Endothelial cell of umbilical vein (primary cell): ENCODE measurements at regions not wholly inside any gene's neighbourhood (a gene's known extent, or its start where the extent isn't known, plus 50 kb on each side); places are given as distances from the start of the nearest gene placed in this dataset.

Experiments used
- BruUV-seq: library from RNA; stranded (reverse); fragments of 400-500 nt; replicated peaks from 2 replicates; lab custom pipeline; 2021; lab: Mats Ljungman, UMichigan
- CTCF ChIA-PET: fragments of 300-600, 350-600 bp; sonication (Branson Sonifier 250); formaldehyde crosslinking; loops from one replicate; lab custom pipeline; 2021; ENCODE audit warnings: antibody characterized with exemption, inconsistent platforms; lab: Charles Lee
- POLR2A ChIA-PET: fragments of 300-600, 350-600 bp; sonication (Branson Sonifier 250); formaldehyde crosslinking; loops from one replicate; lab custom pipeline; 2021; ENCODE audit warnings: antibody characterized with exemption, inconsistent platforms; lab: Charles Lee
- DNase-seq: peaks from one replicate; pipeline ENCODE4 v3.0.0-alpha.2; 2011; ENCODE audit warnings: low read depth, low spot score
- FAIRE-seq: peaks from 2 replicates; lab custom pipeline; 2011; peaks lifted over from hg19 to GRCh38; lab: Jason Lieb, UNC
- H2AFZ ChIP-seq: 2 replicates; pipeline ENCODE4 v1.6.0; 2012; ENCODE audit warnings: low read depth, low read length, control low read depth, inconsistent platforms
- H3K27ac ChIP-seq: 2 replicates; pipeline ENCODE4 v1.5.1; 2011; ENCODE audit warnings: low read depth, mild to moderate bottlenecking, control low read depth, low read length, moderate library complexity; ENCODE audit not compliant: insufficient read depth
- H3K27me3 ChIP-seq, 2 experiments: 2 replicates each; pipeline versions ENCODE4 v1.6.0 to v1.6.1; 2011; ENCODE audit warnings: low read length in 2 of 2, mixed read lengths in 1 of 2; ENCODE audit not compliant: control insufficient read depth in 2 of 2, insufficient read depth in 2 of 2
- H3K36me3 ChIP-seq, 2 experiments: 2 replicates in 1 of 2; 3 replicates in 1 of 2; pipeline ENCODE4 v1.5.1; 2011; ENCODE audit warnings: low read length in 2 of 2, mild to moderate bottlenecking in 1 of 2, moderate library complexity in 1 of 2; ENCODE audit not compliant: control insufficient read depth in 2 of 2, insufficient read depth in 2 of 2; ENCODE audit errors: extremely low read depth in 1 of 2
- H3K4me1 ChIP-seq: 3 replicates; pipeline ENCODE4 v1.5.1; 2011; ENCODE audit warnings: mild to moderate bottlenecking, low read length; ENCODE audit not compliant: control insufficient read depth, insufficient read depth; ENCODE audit errors: extremely low read depth
- H3K4me2 ChIP-seq: 2 replicates; pipeline ENCODE4 v1.6.1; 2011; ENCODE audit warnings: low read length, control low read depth, mixed read lengths; ENCODE audit not compliant: insufficient read depth
- H3K4me3 ChIP-seq, 3 experiments: fragments of 200-600 bp in 1 of 3; sonication (generic), shearing (Covaris generic) in 1 of 3; replicated peaks in 1 of 3; 2 replicates each; pipeline ENCODE4 v1.5.1; 2011 to 2016; ENCODE audit warnings: control low read depth in 3 of 3, low read length in 3 of 3, mild to moderate bottlenecking in 2 of 3, inconsistent platforms in 1 of 3, low read depth in 1 of 3, moderate library complexity in 1 of 3; ENCODE audit not compliant: insufficient read depth in 1 of 3
- H3K79me2 ChIP-seq: 2 replicates; pipeline ENCODE4 v1.6.0; 2012; ENCODE audit warnings: low read length, inconsistent platforms; ENCODE audit not compliant: control insufficient read depth, insufficient read depth
- H3K9ac ChIP-seq: replicated peaks from 2 replicates; pipeline ENCODE3; 2011; ENCODE audit warnings: low read length, control low read depth; ENCODE audit not compliant: insufficient read depth; ENCODE audit errors: extremely low read depth
- H3K9me1 ChIP-seq: replicated peaks from 3 replicates; pipeline ENCODE4 v1.6.0; 2011; ENCODE audit warnings: mild to moderate bottlenecking, low read length; ENCODE audit not compliant: control insufficient read depth, insufficient read depth; ENCODE audit errors: extremely low read depth
- H3K9me3 ChIP-seq: replicated peaks from 2 replicates; pipeline ENCODE4 v1.5.1; 2012; ENCODE audit warnings: low read length, inconsistent platforms; ENCODE audit not compliant: control insufficient read depth, insufficient read depth
- H4K20me1 ChIP-seq: replicated peaks from 2 replicates; pipeline ENCODE3; 2011; ENCODE audit warnings: mild to moderate bottlenecking, low read length; ENCODE audit not compliant: control insufficient read depth, insufficient read depth; ENCODE audit errors: extremely low read depth
- CTCF ChIP-seq, 2 donors: IDR thresholded peaks; 1 replicate in 1 of 2; 2 replicates in 1 of 2; pipeline ENCODE4 v1.5.1; 2011; ENCODE audit warnings: low read length in 2 of 2, mild to moderate bottlenecking in 2 of 2, moderate library complexity in 2 of 2, control low read depth in 1 of 2, inconsistent platforms in 1 of 2, low read depth in 1 of 2; ENCODE audit not compliant: insufficient read depth in 1 of 2; ENCODE audit errors: extremely low read depth in 1 of 2
- EZH2 ChIP-seq: IDR thresholded peaks from 2 replicates; pipeline ENCODE4 v1.6.1; 2012; ENCODE audit warnings: borderline replicate concordance, low read depth, mild to moderate bottlenecking, moderate library complexity, low read length, inconsistent platforms; ENCODE audit not compliant: severe bottlenecking
- FOS ChIP-seq: IDR thresholded peaks from 2 replicates; pipeline ENCODE4 v1.6.1; 2011; ENCODE audit warnings: mild to moderate bottlenecking, low read length, moderate library complexity, borderline replicate concordance; ENCODE audit not compliant: insufficient read depth
- GATA2 ChIP-seq: IDR thresholded peaks from 2 replicates; pipeline ENCODE4 v1.7.0; 2011; ENCODE audit warnings: low read depth, mild to moderate bottlenecking, moderate library complexity, mixed read lengths, low read length; ENCODE audit not compliant: insufficient read length, insufficient read depth
- JUN ChIP-seq: IDR thresholded peaks from 2 replicates; pipeline ENCODE4 v1.6.1; 2011; ENCODE audit warnings: borderline replicate concordance, low read depth; ENCODE audit not compliant: insufficient read length, insufficient read depth
- MAX ChIP-seq: IDR thresholded peaks from 2 replicates; pipeline ENCODE4 v1.6.1; 2011; ENCODE audit not compliant: insufficient read depth, insufficient read length
- MYC ChIP-seq: IDR thresholded peaks from one replicate; pipeline ENCODE4 v1.6.1; 2011; ENCODE audit warnings: mild to moderate bottlenecking, low read depth, low read length
- POLR2A ChIP-seq: IDR thresholded peaks from 2 replicates; pipeline ENCODE4 v1.6.1; 2012; ENCODE audit warnings: low read depth, mild to moderate bottlenecking, control low read depth, low read length
- POLR2AphosphoS5 ChIP-seq: IDR thresholded peaks from 2 replicates; pipeline ENCODE4 v1.6.1; 2012; ENCODE audit warnings: low read depth, mild to moderate bottlenecking, control low read depth, low read length, moderate library complexity; ENCODE audit not compliant: insufficient read depth
- dilution Hi-C: fragments of 300-500 bp; cut with MboI; formaldehyde crosslinking; loops from one replicate; pipeline ENCODE4 v1.15.0; 2019; ENCODE audit warnings: low sequenced_read_pairs; ENCODE audit not compliant: extremely low pct_ligation_motif_present
- intact Hi-C: fragments of 100-400 bp; cut with micrococcal nuclease; formaldehyde crosslinking; loops from one replicate; pipeline ENCODE4 v1.10.0; 2022

GRCh38 chr2:220579452-220579851, 952.0 kb downstream of the SLC4A3 start:
- H3K9me1 ChIP-seq: no peaks in the 10 kb centered on the region
- peaks cover 3% of the 10 kb centered on the region for H3K9me3 ChIP-seq
- no peaks in the 10 kb centered on the region for H3K36me3 ChIP-seq
- intact Hi-C loops: no loop called here
- H3K9ac ChIP-seq: no peak overlapping the region
- H4K20me1 ChIP-seq: no peaks in the 10 kb centered on the region
- dilution Hi-C loops: no loop called here
- H3K4me2 ChIP-seq: no peak overlapping the region
- TF ChIP-seq MYC (no peak), JUN (no peak), MAX (no peak), CTCF (IDR thresholded peaks at IDR 0.05; ENCODE audit: extremely low read depth in 1 of 2, insufficient read depth in 1 of 2, low read depth in 1 of 2, low read length in 2 of 2) (no peak), GATA2 (no peak), POLR2A (no peak), FOS (no peak), POLR2AphosphoS5 (no peak), EZH2 (no peak)
- H3K4me3 ChIP-seq: no peak overlapping the region
- CTCF ChIA-PET: no interaction called here
- H3K27me3 ChIP-seq: no peaks in the 10 kb centered on the region
- no peaks in the 10 kb centered on the region for H3K79me2 ChIP-seq
- POLR2A ChIA-PET: no interaction called here
- FAIRE-seq (no peak), DNase-seq (no peak)
- H3K4me1 ChIP-seq: no peaks in the 10 kb centered on the region
- H3K27ac ChIP-seq: no peak overlapping the region
- BruUV-seq: no TSS peak
- no peak overlapping the region for H2AFZ ChIP-seq
